H9 (cell line): ENCODE measurements at regions not wholly inside any gene's neighbourhood (a gene's known extent, or its start where the extent isn't known, plus 50 kb on each side); places are given as distances from the start of the nearest gene placed in this dataset.

Source experiments
- DNase-seq: peaks from one replicate; pipeline ENCODE4 v3.0.0-alpha.2; 2017
- H2AFZ ChIP-seq: one replicate; pipeline ENCODE4 v1.6.1; 2013; ENCODE audit warnings: mild to moderate bottlenecking, low read length, control low read depth, moderate library complexity
- H2AK5ac ChIP-seq: 2 replicates; pipeline ENCODE4 v1.6.1; 2013; ENCODE audit warnings: low read length, control low read depth, mixed read lengths; ENCODE audit not compliant: insufficient read length
- H2BK120ac ChIP-seq: one replicate; pipeline ENCODE4 v1.6.1; 2013; ENCODE audit warnings: low read depth, mild to moderate bottlenecking, low read length, control low read depth, inconsistent platforms; ENCODE audit not compliant: poor library complexity, severe bottlenecking
- H2BK12ac ChIP-seq: 2 replicates; pipeline ENCODE4 v1.6.1; 2013; ENCODE audit warnings: low read length, control low read depth, mixed read lengths, low read depth; ENCODE audit not compliant: insufficient read length
- H2BK15ac ChIP-seq: 2 replicates; pipeline ENCODE4 v1.6.1; 2013; ENCODE audit warnings: low read depth, low read length, control low read depth
- H2BK20ac ChIP-seq: one replicate; pipeline ENCODE4 v1.6.1; 2013; ENCODE audit warnings: low read depth, mild to moderate bottlenecking, low read length, control low read depth, inconsistent platforms; ENCODE audit not compliant: poor library complexity, severe bottlenecking
- H2BK5ac ChIP-seq: 2 replicates; pipeline ENCODE4 v1.6.1; 2013; ENCODE audit warnings: low read length, control low read depth, mixed read lengths; ENCODE audit not compliant: insufficient read length
- H3K14ac ChIP-seq: 2 replicates; pipeline ENCODE4 v1.6.1; 2013; ENCODE audit warnings: low read length, control low read depth; ENCODE audit not compliant: insufficient read depth
- H3K18ac ChIP-seq: 2 replicates; pipeline ENCODE4 v1.6.1; 2013; ENCODE audit warnings: low read depth, mild to moderate bottlenecking, mixed read lengths, low read length, control low read depth; ENCODE audit not compliant: insufficient read length
- H3K23ac ChIP-seq: 2 replicates; pipeline ENCODE4 v1.6.1; 2013; ENCODE audit warnings: low read length, control low read depth, mixed read lengths, low read depth; ENCODE audit not compliant: insufficient read length
- H3K23me2 ChIP-seq: 2 replicates; pipeline ENCODE4 v1.6.1; 2013; ENCODE audit warnings: low read depth, mild to moderate bottlenecking, mixed read lengths, low read length, control low read depth; ENCODE audit not compliant: insufficient read length, poor library complexity, severe bottlenecking
- H3K27ac ChIP-seq: 2 replicates; pipeline ENCODE4 v1.5.1; 2013; ENCODE audit warnings: low read length, control low read depth, mixed read lengths, low read depth; ENCODE audit not compliant: insufficient read length
- H3K27me3 ChIP-seq: 2 replicates; pipeline ENCODE4 v1.6.1; 2013; ENCODE audit warnings: low read length, control low read depth, inconsistent platforms; ENCODE audit not compliant: insufficient read depth
- H3K4ac ChIP-seq: 2 replicates; pipeline ENCODE4 v1.6.1; 2013; ENCODE audit warnings: low read depth, mild to moderate bottlenecking, control low read depth, inconsistent platforms, low read length, moderate library complexity
- H3K4me1 ChIP-seq: 2 replicates; pipeline ENCODE4 v1.6.1; 2013; ENCODE audit warnings: low read length, control low read depth, inconsistent platforms; ENCODE audit not compliant: insufficient read depth
- H3K4me2 ChIP-seq: 2 replicates; pipeline ENCODE4 v1.6.1; 2013; ENCODE audit warnings: low read length, control low read depth, mixed read lengths; ENCODE audit not compliant: insufficient read length, insufficient read depth
- H3K56ac ChIP-seq: 2 replicates; pipeline ENCODE4 v1.6.1; 2013; ENCODE audit warnings: low read depth, mild to moderate bottlenecking, mixed read lengths, low read length, control low read depth; ENCODE audit not compliant: insufficient read length
- H3K79me1 ChIP-seq: 2 replicates; pipeline ENCODE4 v1.6.1; 2013; ENCODE audit warnings: low read depth, mild to moderate bottlenecking, moderate library complexity, low read length, control low read depth, inconsistent platforms; ENCODE audit not compliant: insufficient read depth, poor library complexity, severe bottlenecking
- H3K79me2 ChIP-seq: 2 replicates; pipeline ENCODE4 v1.6.1; 2013; ENCODE audit warnings: low read length, control low read depth, inconsistent platforms; ENCODE audit not compliant: insufficient read depth
- H3K9ac ChIP-seq: 2 replicates; pipeline ENCODE4 v1.6.1; 2013; ENCODE audit warnings: low read length, control low read depth, mixed read lengths; ENCODE audit not compliant: insufficient read length; ENCODE audit errors: extremely low read depth
- H3K9me3 ChIP-seq: one replicate; pipeline ENCODE4 v1.6.1; 2013; ENCODE audit warnings: low read depth, low read length, inconsistent platforms; ENCODE audit not compliant: control insufficient read depth
- H3T11ph ChIP-seq: one replicate; pipeline ENCODE4 v1.6.1; 2013; ENCODE audit warnings: mild to moderate bottlenecking, low read length, control low read depth, inconsistent platforms
- H4K20me1 ChIP-seq: one replicate; pipeline ENCODE4 v1.6.1; 2013; ENCODE audit not compliant: control insufficient read depth, insufficient read length, insufficient read depth
- H4K5ac ChIP-seq: 2 replicates; pipeline ENCODE4 v1.6.1; 2013; ENCODE audit warnings: low read depth, mild to moderate bottlenecking, mixed read lengths, low read length, control low read depth; ENCODE audit not compliant: insufficient read length
- H4K8ac ChIP-seq: replicated peaks from 2 replicates; pipeline ENCODE4 v1.6.1; 2013; ENCODE audit warnings: low read length, control low read depth, mixed read lengths, low read depth; ENCODE audit not compliant: insufficient read length
- H4K91ac ChIP-seq: 2 replicates; pipeline ENCODE4 v1.6.1; 2013; ENCODE audit warnings: low read depth, mild to moderate bottlenecking, moderate library complexity, mixed read lengths, low read length, control low read depth; ENCODE audit not compliant: insufficient read length
- H3K27ac Mint-ChIP-seq, 3 experiments: 2 replicates in 2 of 3; 3 replicates in 1 of 3; pipeline ENCODE4 v1.8.0; 2020 to 2021; ENCODE audit warnings: mixed read lengths in 3 of 3, mild to moderate bottlenecking in 1 of 3, moderate library complexity in 1 of 3
- H3K27me3 Mint-ChIP-seq: 2 replicates; pipeline ENCODE4 v1.8.0; 2021; ENCODE audit warnings: low read depth, mild to moderate bottlenecking, moderate library complexity, mixed read lengths
- H3K36me3 Mint-ChIP-seq, 3 experiments: 2 replicates in 2 of 3; 3 replicates in 1 of 3; pipeline ENCODE4 v1.8.0; 2020 to 2021; ENCODE audit warnings: low read depth in 3 of 3, mixed read lengths in 3 of 3; ENCODE audit not compliant: insufficient read depth in 1 of 3
- H3K4me1 Mint-ChIP-seq, 2 experiments: 2 replicates each; pipeline ENCODE4 v1.8.0; 2020; ENCODE audit warnings: mixed read lengths in 2 of 2
- H3K4me3 Mint-ChIP-seq, 2 experiments: 2 replicates in 1 of 2; 3 replicates in 1 of 2; pipeline ENCODE4 v1.8.0; 2020 to 2021; ENCODE audit warnings: mild to moderate bottlenecking in 2 of 2, mixed read lengths in 2 of 2, moderate library complexity in 1 of 2
- H3K9me3 Mint-ChIP-seq, 2 experiments: 2 replicates in 1 of 2; 3 replicates in 1 of 2; pipeline ENCODE4 v1.8.0; 2020; ENCODE audit warnings: mild to moderate bottlenecking in 2 of 2, mixed read lengths in 2 of 2, moderate library complexity in 1 of 2
- WGBS: extraction: QIAGEN DNeasy Blood & Tissue Kit; methylation state at CpG from one replicate; pipeline ENCODE4 v1.1.7; 2013; ENCODE audit warnings: missing lambda C conversion rate, low lambda C conversion rate, mixed read lengths; ENCODE audit not compliant: insufficient read length; ENCODE audit errors: extremely low coverage; 5-methylcytosine and 5-hydroxymethylcytosine counted together
- TF ChIP-seq, protein P1 (sequence below): fragments of 200-600 bp; sonication (generic); conservative IDR thresholded peaks from 3 replicates; pipeline ENCODE4 v1.8.0; 2021; ENCODE audit warnings: antibody characterized with exemption, mild to moderate bottlenecking

- no peak overlapping the region for H2BK12ac ChIP-seq
- no peak overlapping the region for H2AK5ac ChIP-seq
- H3K18ac ChIP-seq = no peak overlapping the region
- H2BK120ac ChIP-seq = no peak overlapping the region
- Mint-ChIP-seq H3K27me3 (peaks cover 5% of the 10 kb centered on the region; the same call in 1 of the 2 replicates), H3K36me3 (no peaks in the 10 kb centered on the region), H3K27ac (no peak overlapping the region), H3K9me3 (no peaks in the 10 kb centered on the region), H3K4me3 (no peak overlapping the region), H3K4me1 (no peaks in the 10 kb centered on the region)
- no peaks in the 10 kb centered on the region for H3K79me1 ChIP-seq
- DNase-seq = no peak
- no peak overlapping the region for H3K56ac ChIP-seq
- WGBS = no CpG with 5 or more reads among the region's 7 CpGs
- H3K27me3 ChIP-seq = no peaks in the 10 kb centered on the region
- H3K23me2 ChIP-seq = no peaks in the 10 kb centered on the region
- no peak overlapping the region for H4K8ac ChIP-seq
- H2AFZ ChIP-seq = no peak overlapping the region
- H4K5ac ChIP-seq = no peak overlapping the region
- no peak overlapping the region for H2BK15ac ChIP-seq
- H4K91ac ChIP-seq = no peak overlapping the region
- H3K23ac ChIP-seq = no peak overlapping the region
- no peak overlapping the region for H3K9ac ChIP-seq
- no peaks in the 10 kb centered on the region for H4K20me1 ChIP-seq
- H3T11ph ChIP-seq = no peak overlapping the region
- H3K4ac ChIP-seq = no peak overlapping the region
- no peak overlapping the region for H2BK5ac ChIP-seq
- H3K14ac ChIP-seq = no peak overlapping the region
- H2BK20ac ChIP-seq = no peak overlapping the region
- H3K4me1 ChIP-seq = no peaks in the 10 kb centered on the region
- TF ChIP-seq, protein P1, sequence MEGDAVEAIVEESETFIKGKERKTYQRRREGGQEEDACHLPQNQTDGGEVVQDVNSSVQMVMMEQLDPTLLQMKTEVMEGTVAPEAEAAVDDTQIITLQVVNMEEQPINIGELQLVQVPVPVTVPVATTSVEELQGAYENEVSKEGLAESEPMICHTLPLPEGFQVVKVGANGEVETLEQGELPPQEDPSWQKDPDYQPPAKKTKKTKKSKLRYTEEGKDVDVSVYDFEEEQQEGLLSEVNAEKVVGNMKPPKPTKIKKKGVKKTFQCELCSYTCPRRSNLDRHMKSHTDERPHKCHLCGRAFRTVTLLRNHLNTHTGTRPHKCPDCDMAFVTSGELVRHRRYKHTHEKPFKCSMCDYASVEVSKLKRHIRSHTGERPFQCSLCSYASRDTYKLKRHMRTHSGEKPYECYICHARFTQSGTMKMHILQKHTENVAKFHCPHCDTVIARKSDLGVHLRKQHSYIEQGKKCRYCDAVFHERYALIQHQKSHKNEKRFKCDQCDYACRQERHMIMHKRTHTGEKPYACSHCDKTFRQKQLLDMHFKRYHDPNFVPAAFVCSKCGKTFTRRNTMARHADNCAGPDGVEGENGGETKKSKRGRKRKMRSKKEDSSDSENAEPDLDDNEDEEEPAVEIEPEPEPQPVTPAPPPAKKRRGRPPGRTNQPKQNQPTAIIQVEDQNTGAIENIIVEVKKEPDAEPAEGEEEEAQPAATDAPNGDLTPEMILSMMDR = no peak
- H3K27ac ChIP-seq = no peak overlapping the region
- H3K9me3 ChIP-seq = no peaks in the 10 kb centered on the region
- H3K79me2 ChIP-seq = no peaks in the 10 kb centered on the region
- H3K4me2 ChIP-seq = no peak overlapping the region
Measured at GRCh38 chr18:78422336-78422735, 557.3 kb upstream of the SALL3 start.
